ENCODE measurements at regions not wholly inside any gene's neighbourhood (a gene's known extent, or its start where the extent isn't known, plus 50 kb on each side); places are given as distances from the start of the nearest gene placed in this dataset.

DNA sequence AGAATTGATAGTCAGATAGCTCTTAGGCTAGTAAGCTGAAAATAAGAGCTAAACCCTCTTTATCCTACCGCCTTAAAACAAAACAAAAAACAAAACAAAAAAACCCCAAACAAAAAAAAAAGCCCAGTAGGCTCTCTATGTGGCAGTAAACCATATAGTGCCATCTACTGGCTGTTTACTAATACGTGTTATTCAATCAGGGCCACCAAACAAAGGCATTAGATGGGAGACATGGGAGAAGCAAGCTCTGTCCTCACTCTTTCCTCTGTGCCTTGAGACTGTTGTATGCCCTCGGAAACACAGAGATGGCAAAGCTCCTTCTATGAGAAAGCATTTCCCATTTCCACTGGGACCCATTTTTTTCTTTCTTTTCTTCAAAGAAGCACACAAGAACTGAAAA is 148.8 kb upstream of the MID1 start:
- H3K4me1 ChIP-seq (ENCODE audit: insufficient read depth, low read length) = no peaks in the 10 kb centered on the region
- TF ChIP-seq, protein P1, sequence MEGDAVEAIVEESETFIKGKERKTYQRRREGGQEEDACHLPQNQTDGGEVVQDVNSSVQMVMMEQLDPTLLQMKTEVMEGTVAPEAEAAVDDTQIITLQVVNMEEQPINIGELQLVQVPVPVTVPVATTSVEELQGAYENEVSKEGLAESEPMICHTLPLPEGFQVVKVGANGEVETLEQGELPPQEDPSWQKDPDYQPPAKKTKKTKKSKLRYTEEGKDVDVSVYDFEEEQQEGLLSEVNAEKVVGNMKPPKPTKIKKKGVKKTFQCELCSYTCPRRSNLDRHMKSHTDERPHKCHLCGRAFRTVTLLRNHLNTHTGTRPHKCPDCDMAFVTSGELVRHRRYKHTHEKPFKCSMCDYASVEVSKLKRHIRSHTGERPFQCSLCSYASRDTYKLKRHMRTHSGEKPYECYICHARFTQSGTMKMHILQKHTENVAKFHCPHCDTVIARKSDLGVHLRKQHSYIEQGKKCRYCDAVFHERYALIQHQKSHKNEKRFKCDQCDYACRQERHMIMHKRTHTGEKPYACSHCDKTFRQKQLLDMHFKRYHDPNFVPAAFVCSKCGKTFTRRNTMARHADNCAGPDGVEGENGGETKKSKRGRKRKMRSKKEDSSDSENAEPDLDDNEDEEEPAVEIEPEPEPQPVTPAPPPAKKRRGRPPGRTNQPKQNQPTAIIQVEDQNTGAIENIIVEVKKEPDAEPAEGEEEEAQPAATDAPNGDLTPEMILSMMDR (IDR thresholded peaks at IDR 0.05) = no peak
- no peaks in the 10 kb centered on the region for H3K36me3 ChIP-seq (ENCODE audit: insufficient read depth, low read length)
- Mint-ChIP-seq H3K27me3 (no peaks in the 10 kb centered on the region), H3K27ac (no peak overlapping the region), H3K4me3 (no peak overlapping the region), H3K36me3 (ENCODE audit: low read depth) (no peaks in the 10 kb centered on the region), H3K9me3 (no peaks in the 10 kb centered on the region), H3K4me1 (ENCODE audit: low read depth) (no peaks in the 10 kb centered on the region)
- no peaks in the 10 kb centered on the region for H3K27me3 ChIP-seq (ENCODE audit: control insufficient read depth in 1 of 2, insufficient read depth in 2 of 2, low read length in 2 of 2)
- ChIA-PET CTCF (no interaction called here), POLR2A (interaction anchor here (0.5 kb wide), 1 partner anchor 226 kb away, joined by 3 read pairs; no protein-coding TSS in a partner anchor)
- DNase-seq (peak in 2 of 14 experiments; percentile 1 to 5), ATAC-seq (ENCODE audit: poor library complexity) (no peak)
- intact Hi-C loops (cut with DNase I, micrococcal nuclease) = no loop called here
- H3K27ac ChIP-seq (ENCODE audit: low read depth in 1 of 2, low read length in 2 of 2) = no peak overlapping the region
- H3K9me3 ChIP-seq (ENCODE audit: control insufficient read depth in 1 of 2, insufficient read depth in 1 of 2, low read length in 2 of 2) = no peaks in the 10 kb centered on the region
- H3K4me3 ChIP-seq (ENCODE audit: low read length) = no peak overlapping the region

- ATAC-seq (ENCODE audit: poor library complexity) = no peak
- no peaks in the 10 kb centered on the region for H3K9me3 Mint-ChIP-seq
- TF ChIP-seq, protein P1 (IDR thresholded peaks at IDR 0.05) = no peak
- POLR2A ChIA-PET = interaction anchor here (0.5 kb wide), 1 partner anchor 226 kb away, joined by 3 read pairs; no protein-coding TSS in a partner anchor
- CTCF ChIA-PET = no interaction called here
- H3K9me3 ChIP-seq (ENCODE audit: control insufficient read depth in 1 of 2, insufficient read depth in 1 of 2, low read length in 2 of 2) = no peaks in the 10 kb centered on the region
- no peaks in the 10 kb centered on the region for H3K36me3 Mint-ChIP-seq (ENCODE audit: low read depth)
- H3K4me3 ChIP-seq (ENCODE audit: low read length) = no peak overlapping the region
- H3K4me1 Mint-ChIP-seq (ENCODE audit: low read depth) = no peaks in the 10 kb centered on the region
- no peaks in the 10 kb centered on the region for H3K36me3 ChIP-seq (ENCODE audit: insufficient read depth, low read length)
- H3K4me3 Mint-ChIP-seq = no peak overlapping the region
- H3K27ac Mint-ChIP-seq = no peak overlapping the region
- H3K27me3 Mint-ChIP-seq = no peaks in the 10 kb centered on the region
- H3K27me3 ChIP-seq (ENCODE audit: control insufficient read depth in 1 of 2, insufficient read depth in 2 of 2, low read length in 2 of 2) = no peaks in the 10 kb centered on the region
- no peak overlapping the region for H3K27ac ChIP-seq (ENCODE audit: low read depth in 1 of 2, low read length in 2 of 2)
- no peak for DNase-seq
- intact Hi-C loops (cut with DNase I, micrococcal nuclease) = no loop called here
- H3K4me1 ChIP-seq (ENCODE audit: insufficient read depth, low read length) = no peaks in the 10 kb centered on the region
These were observed 149.6 kb upstream of the MID1 start for GRCh38 chrX:10769696-10770619.

- Histone ChIP-seq H3K4me1 (ENCODE audit: insufficient read depth, low read length) (no peaks in the 10 kb centered on the region), H3K36me3 (ENCODE audit: insufficient read depth, low read length) (no peaks in the 10 kb centered on the region), H3K27me3 (ENCODE audit: control insufficient read depth in 1 of 2, insufficient read depth in 2 of 2, low read length in 2 of 2) (no peaks in the 10 kb centered on the region), H3K4me3 (ENCODE audit: low read length) (no peak overlapping the region), H3K27ac (ENCODE audit: low read depth in 1 of 2, low read length in 2 of 2) (no peak overlapping the region), H3K9me3 (ENCODE audit: control insufficient read depth in 1 of 2, insufficient read depth in 1 of 2, low read length in 2 of 2) (no peaks in the 10 kb centered on the region)
- CTCF ChIA-PET = no interaction called here
- no peaks in the 10 kb centered on the region for H3K27me3 Mint-ChIP-seq
- no peaks in the 10 kb centered on the region for H3K4me1 Mint-ChIP-seq (ENCODE audit: low read depth)
- no peaks in the 10 kb centered on the region for H3K9me3 Mint-ChIP-seq
- intact Hi-C loops (cut with DNase I, micrococcal nuclease) = no loop called here
- ATAC-seq (ENCODE audit: poor library complexity) (no peak), DNase-seq (no peak)
- H3K27ac Mint-ChIP-seq = no peak overlapping the region
- H3K4me3 Mint-ChIP-seq = no peak overlapping the region
- POLR2A ChIA-PET = no interaction called here
- H3K36me3 Mint-ChIP-seq (ENCODE audit: low read depth) = no peaks in the 10 kb centered on the region
- TF ChIP-seq, protein P1 (IDR thresholded peaks at IDR 0.05) = no peak
These were observed 152.9 kb upstream of the MID1 start for GRCh38 chrX:10773318-10773717.

Measured in CD4-positive, alpha-beta T cell (primary cell).